Right renal cortex interstitium (tissue), 3 donors: ENCODE measurements at regions not wholly inside any gene's neighbourhood (a gene's known extent, or its start where the extent isn't known, plus 50 kb on each side); places are given as distances from the start of the nearest gene placed in this dataset.

ENCODE experiments used
- DNase-seq, 3 donors: peaks; one replicate each; pipeline ENCODE4 v3.0.0-alpha.2; 2013; ENCODE audit warnings: low read depth in 3 of 3, low spot score in 2 of 3

- DNase-seq, result no peak
Measured at GRCh38 chr5:165624166-165624946, 2118.9 kb downstream of the MAT2B start.

- no peak for DNase-seq
Measured at GRCh38 chr5:165626161-165626560, 2120.7 kb downstream of the MAT2B start.

- DNase-seq, result no peak
Measured at GRCh38 chr5:165627548-165628170, 2122.2 kb downstream of the MAT2B start.

GRCh38 chr5:165630261-165630778 lies 2124.9 kb downstream of the MAT2B start:
- peak; percentile 61 to 68 (median 63) for DNase-seq

GRCh38 chr5:165631235-165631634 lies 2125.8 kb downstream of the MAT2B start:
- no peak for DNase-seq

- DNase-seq, result no peak
Measured at GRCh38 chr5:165642366-165642765, 2136.9 kb downstream of the MAT2B start.

GRCh38 chr5:165665735-165666400 lies 2160.4 kb downstream of the MAT2B start:
- DNase-seq, result no peak

- DNase-seq, result no peak
Measured at GRCh38 chr5:165673499-165673898, 2168.1 kb downstream of the MAT2B start.

- DNase-seq, result no peak
Measured at GRCh38 chr5:165695796-165696195, 2190.4 kb downstream of the MAT2B start.

GRCh38 chr5:165705960-165706359 lies 2200.5 kb downstream of the MAT2B start:
- DNase-seq, result no peak

GRCh38 chr5:165712011-165712410 lies 2206.6 kb downstream of the MAT2B start:
- no peak for DNase-seq

GRCh38 chr5:165714598-165714997 lies 2209.2 kb downstream of the MAT2B start:
- DNase-seq, result no peak

GRCh38 chr5:165720901-165721300 lies 2215.5 kb downstream of the MAT2B start:
- no peak for DNase-seq

- no peak for DNase-seq
Measured at GRCh38 chr5:165722401-165722800, 2217.0 kb downstream of the MAT2B start.

GRCh38 chr5:165723931-165724330 lies 2218.5 kb downstream of the MAT2B start:
- DNase-seq, result no peak

GRCh38 chr5:165728425-165728824 lies 2223.0 kb downstream of the MAT2B start:
- no peak for DNase-seq

- no peak for DNase-seq
Measured at GRCh38 chr5:165735388-165735787, 2230.0 kb downstream of the MAT2B start.

GRCh38 chr5:165739079-165739741 lies 2233.8 kb downstream of the MAT2B start:
- DNase-seq, result no peak

- no peak for DNase-seq
Measured at GRCh38 chr5:165757791-165758190, 2252.4 kb downstream of the MAT2B start.

- DNase-seq, result no peak
Measured at GRCh38 chr5:165775111-165775510, 2269.7 kb downstream of the MAT2B start.

GRCh38 chr5:165779505-165779904 lies 2274.1 kb downstream of the MAT2B start:
- no peak for DNase-seq
